GM12891 (cell line): ENCODE measurements at regions not wholly inside any gene's neighbourhood (a gene's known extent, or its start where the extent isn't known, plus 50 kb on each side); places are given as distances from the start of the nearest gene placed in this dataset.

Experiments
- PAX5 ChIP-seq: IDR thresholded peaks from 2 replicates; pipeline ENCODE4 v1.6.1; 2011; ENCODE audit warnings: low read length, moderate library complexity, mild to moderate bottlenecking; ENCODE audit not compliant: insufficient read depth, severe bottlenecking
- POLR2A ChIP-seq: IDR thresholded peaks from 2 replicates; pipeline ENCODE4 v1.6.1; 2011; ENCODE audit warnings: low read depth, low read length, control low read depth
- POLR2AphosphoS5 ChIP-seq: IDR thresholded peaks from 2 replicates; pipeline ENCODE4 v1.6.1; 2011; ENCODE audit warnings: low read depth, low read length, control low read depth
- POU2F2 ChIP-seq: IDR thresholded peaks from 2 replicates; pipeline ENCODE4 v1.6.1; 2011; ENCODE audit warnings: low read depth, mild to moderate bottlenecking, control low read depth, low read length, moderate library complexity
- SPI1 ChIP-seq: IDR thresholded peaks from 2 replicates; pipeline ENCODE4 v1.6.1; 2011; ENCODE audit warnings: low read depth, low read length, control low read depth
- TAF1 ChIP-seq: IDR thresholded peaks from 2 replicates; pipeline ENCODE4 v1.6.1; 2011; ENCODE audit warnings: low read depth, low read length, control low read depth

- TF ChIP-seq TAF1 = no peak
- TF ChIP-seq POLR2A = no peak
- TF ChIP-seq POLR2AphosphoS5 = no peak
- TF ChIP-seq PAX5 = no peak
- no peak for TF ChIP-seq SPI1
- TF ChIP-seq POU2F2 = no peak
Measured at GRCh38 chr22:19593991-19594569, 69.9 kb upstream of the CLDN5 start.
